HFFc6 (cell line): ENCODE measurements at regions not wholly inside any gene's neighbourhood (a gene's known extent, or its start where the extent isn't known, plus 50 kb on each side); places are given as distances from the start of the nearest gene placed in this dataset.
"Not testable (repeated sequence)": the region's sequence is repeated elsewhere in the genome, so short reads cannot be mapped to it uniquely, and the experiment has no call there.

Experiments
- DNase-seq: peaks from one replicate; pipeline ENCODE4 v3.0.0-alpha.2; 2018
- H3K27ac Mint-ChIP-seq: 2 replicates; pipeline ENCODE4 v1.8.0; 2020; ENCODE audit warnings: mild to moderate bottlenecking, mixed read lengths
- H3K27me3 Mint-ChIP-seq: 2 replicates; pipeline ENCODE4 v1.8.0; 2021; ENCODE audit warnings: mild to moderate bottlenecking, moderate library complexity, mixed read lengths; ENCODE audit not compliant: insufficient read depth
- H3K36me3 Mint-ChIP-seq: 2 replicates; pipeline ENCODE4 v1.8.0; 2021; ENCODE audit warnings: low read depth, mixed read lengths
- H3K4me1 Mint-ChIP-seq: 2 replicates; pipeline ENCODE4 v1.8.0; 2020; ENCODE audit warnings: low read depth, mixed read lengths
- H3K4me3 Mint-ChIP-seq: 2 replicates; pipeline ENCODE4 v1.8.0; 2020; ENCODE audit warnings: mild to moderate bottlenecking, moderate library complexity, mixed read lengths
- H3K9me3 Mint-ChIP-seq: 2 replicates; pipeline ENCODE4 v1.8.0; 2020; ENCODE audit warnings: mild to moderate bottlenecking, mixed read lengths
- CTCF ChIP-seq: fragments of 200-600 bp; sonication (generic); IDR thresholded peaks from 2 replicates; pipeline ENCODE4 v1.5.0; 2021; ENCODE audit warnings: antibody characterized with exemption, mild to moderate bottlenecking

- peaks cover 2% of the 10 kb centered on the region for H3K27me3 Mint-ChIP-seq
- no peaks in the 10 kb centered on the region for H3K36me3 Mint-ChIP-seq
- H3K9me3 Mint-ChIP-seq, result no peaks in the 10 kb centered on the region
- DNase-seq, result no peak
- no peak for TF ChIP-seq CTCF
- no peak overlapping the region for H3K4me3 Mint-ChIP-seq
- no peaks in the 10 kb centered on the region for H3K4me1 Mint-ChIP-seq
- H3K27ac Mint-ChIP-seq, result no peak overlapping the region
Measured at GRCh38 chr10:9315292-9315691, 1260.8 kb downstream of the GATA3 start.

- Mint-ChIP-seq H3K4me1 (no peaks in the 10 kb centered on the region), H3K27me3 (peaks cover 3% of the 10 kb centered on the region; the same call in 1 of the 2 replicates), H3K36me3 (no peaks in the 10 kb centered on the region), H3K9me3 (no peaks in the 10 kb centered on the region; the same call in 1 of the 2 replicates), H3K4me3 (no peak overlapping the region), H3K27ac (no peak overlapping the region)
- TF ChIP-seq CTCF, result peak; percentile 93
- peak; percentile 60 for DNase-seq
Measured at GRCh38 chr10:9331583-9332008, 1277.1 kb downstream of the GATA3 start.

- Mint-ChIP-seq H3K9me3 (no peaks in the 10 kb centered on the region; the same call in 1 of the 2 replicates), H3K4me1 (no peaks in the 10 kb centered on the region), H3K27me3 (peaks cover 1% of the 10 kb centered on the region; the same call in 1 of the 2 replicates), H3K36me3 (no peaks in the 10 kb centered on the region), H3K27ac (no peak overlapping the region), H3K4me3 (no peak overlapping the region)
- TF ChIP-seq CTCF, result no peak
- no peak for DNase-seq
Measured at GRCh38 chr10:9334270-9334669, 1279.8 kb downstream of the GATA3 start.

- Mint-ChIP-seq H3K36me3 (no peaks in the 10 kb centered on the region), H3K27me3 (no peaks in the 10 kb centered on the region), H3K4me3 (no peak overlapping the region), H3K9me3 (no peaks in the 10 kb centered on the region), H3K27ac (no peak overlapping the region), H3K4me1 (no peaks in the 10 kb centered on the region)
- no peak for TF ChIP-seq CTCF
- no peak for DNase-seq
Measured at GRCh38 chr10:9339716-9340115, 1285.2 kb downstream of the GATA3 start.

- Mint-ChIP-seq H3K36me3 (no peaks in the 10 kb centered on the region), H3K27me3 (no peaks in the 10 kb centered on the region), H3K27ac (no peak overlapping the region), H3K9me3 (no peaks in the 10 kb centered on the region; the same call in 1 of the 2 replicates), H3K4me3 (no peak overlapping the region), H3K4me1 (no peaks in the 10 kb centered on the region)
- DNase-seq, result peak; percentile 25
- TF ChIP-seq CTCF, result peak; percentile 80
Measured at GRCh38 chr10:9342885-9343570, 1288.5 kb downstream of the GATA3 start.

GRCh38 chr10:9347933-9348332 lies 1293.4 kb downstream of the GATA3 start:
- not testable (repeated sequence) for H3K36me3 Mint-ChIP-seq, H3K4me3 Mint-ChIP-seq, DNase-seq, H3K4me1 Mint-ChIP-seq, H3K27ac Mint-ChIP-seq, H3K27me3 Mint-ChIP-seq
- H3K9me3 Mint-ChIP-seq, result peaks cover 15% of the 10 kb centered on the region
